ENCODE measurements at regions not wholly inside any gene's neighbourhood (a gene's known extent, or its start where the extent isn't known, plus 50 kb on each side); places are given as distances from the start of the nearest gene placed in this dataset.

- no peak for DNase-seq (ENCODE audit: low read depth in 3 of 3)
Observed at GRCh38 chr6:163813979-163814493, 399.5 kb downstream of the QKI start.

GRCh38 chr6:163811317-163811716, 396.8 kb downstream of the QKI start:
- no peak for DNase-seq (ENCODE audit: low read depth in 3 of 3)

GRCh38 chr6:163809364-163809763, 394.8 kb downstream of the QKI start:
- DNase-seq (ENCODE audit: low read depth in 3 of 3), result no peak

GRCh38 chr6:163808871-163809270, 394.4 kb downstream of the QKI start:
- DNase-seq (ENCODE audit: low read depth in 3 of 3), result no peak

- DNase-seq (ENCODE audit: low read depth in 3 of 3), result no peak
Observed at GRCh38 chr6:163808231-163808630, 393.7 kb downstream of the QKI start.

GRCh38 chr6:163806755-163807499, 392.4 kb downstream of the QKI start:
- no peak for DNase-seq (ENCODE audit: low read depth in 3 of 3)

- no peak for DNase-seq (ENCODE audit: low read depth in 3 of 3)
Observed at GRCh38 chr6:163804991-163805390, 390.5 kb downstream of the QKI start.

GRCh38 chr6:163802267-163802666, 387.7 kb downstream of the QKI start:
- no peak for DNase-seq (ENCODE audit: low read depth in 3 of 3)

GRCh38 chr6:163797296-163797845, 382.9 kb downstream of the QKI start:
- no peak for DNase-seq (ENCODE audit: low read depth in 3 of 3)

GRCh38 chr6:163793011-163793983, 378.8 kb downstream of the QKI start:
- no peak for DNase-seq (ENCODE audit: low read depth in 3 of 3)

GRCh38 chr6:163790266-163790840, 375.8 kb downstream of the QKI start:
- DNase-seq (ENCODE audit: low read depth in 3 of 3), result no peak

- DNase-seq (ENCODE audit: low read depth in 3 of 3), result no peak
Observed at GRCh38 chr6:163789199-163789810, 374.8 kb downstream of the QKI start.

- DNase-seq (ENCODE audit: low read depth in 3 of 3), result no peak
Observed at GRCh38 chr6:163786995-163787671, 372.6 kb downstream of the QKI start.

- no peak for DNase-seq (ENCODE audit: low read depth in 3 of 3)
Observed at GRCh38 chr6:163782436-163783003, 368.0 kb downstream of the QKI start.

GRCh38 chr6:163780994-163781393, 366.5 kb downstream of the QKI start:
- no peak for DNase-seq (ENCODE audit: low read depth in 3 of 3)

- DNase-seq (ENCODE audit: low read depth in 3 of 3), result no peak
Observed at GRCh38 chr6:163779727-163780284, 365.3 kb downstream of the QKI start.

GRCh38 chr6:163777716-163778115, 363.2 kb downstream of the QKI start:
- DNase-seq (ENCODE audit: low read depth in 3 of 3), result no peak

- no peak for DNase-seq (ENCODE audit: low read depth in 3 of 3)
Observed at GRCh38 chr6:163776906-163777686, 362.6 kb downstream of the QKI start.

- no peak for DNase-seq (ENCODE audit: low read depth in 3 of 3)
Observed at GRCh38 chr6:163776196-163776905, 361.8 kb downstream of the QKI start.

Measured in stimulated activated CD4-positive, alpha-beta T cell treated with anti-CD3 and anti-CD28 coated beads, TNF-alpha, amount 100 ng/mL, for 24 hours (primary cell).